ENCODE measurements at regions not wholly inside any gene's neighbourhood (a gene's known extent, or its start where the extent isn't known, plus 50 kb on each side); places are given as distances from the start of the nearest gene placed in this dataset.

DNA sequence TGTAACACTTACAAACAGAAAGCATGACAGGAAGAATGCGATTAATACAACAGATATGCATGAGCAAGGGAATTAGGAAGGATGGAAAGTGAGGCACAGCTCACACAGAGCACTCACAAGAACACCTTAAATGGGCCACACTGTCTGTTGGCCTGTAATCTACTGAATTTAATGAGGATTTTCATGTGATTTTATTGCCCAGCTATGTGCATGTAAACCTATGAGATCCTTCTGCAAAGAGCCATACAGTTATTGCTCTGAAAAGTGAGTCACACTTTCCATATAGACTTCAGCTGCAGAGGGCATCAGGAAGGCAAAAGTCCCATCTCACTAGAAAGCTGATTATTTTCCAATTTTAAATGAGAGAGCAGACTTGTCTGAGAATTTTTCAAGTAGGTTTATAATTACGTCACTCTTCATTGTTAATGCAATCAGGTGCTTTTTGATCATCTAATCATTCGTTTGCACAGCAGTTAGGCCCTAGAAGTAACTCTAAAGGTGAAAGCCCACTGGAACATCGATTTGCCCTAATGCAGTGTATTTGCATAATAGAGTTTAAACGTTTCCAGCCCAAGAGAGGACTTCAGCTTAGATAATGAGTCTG is 832.7 kb upstream of the INTU start:
- no peak for DNase-seq

DNA sequence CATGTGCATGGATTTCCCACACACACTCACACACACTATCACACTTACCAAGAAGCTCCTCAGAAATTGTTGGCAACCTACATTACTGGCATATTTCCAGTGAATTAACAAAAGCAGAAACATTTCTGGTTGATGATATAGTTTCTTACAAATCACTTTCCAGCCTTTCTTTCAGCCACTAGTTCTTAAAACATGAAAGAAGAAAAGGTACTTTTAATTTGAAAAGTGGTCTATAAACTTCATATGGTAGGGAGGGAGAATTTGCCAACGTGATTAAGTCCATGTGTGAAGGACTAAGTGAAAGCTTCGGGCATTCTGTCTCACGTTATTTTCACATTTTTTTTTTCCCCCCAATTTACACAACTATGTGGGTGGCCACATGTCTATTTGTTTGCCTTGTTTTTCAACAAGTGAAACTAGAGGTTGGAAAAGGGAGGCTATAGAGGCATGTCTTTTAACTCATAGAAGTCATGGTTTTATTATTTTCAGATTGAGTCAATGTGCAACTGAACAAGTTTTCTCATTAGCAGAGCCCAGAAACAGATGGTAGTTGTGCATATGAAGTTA is 832.1 kb upstream of the INTU start:
- DNase-seq: no peak

GRCh38 chr4:126807132-126807531 is 825.6 kb upstream of the INTU start:
- no peak for DNase-seq

DNA sequence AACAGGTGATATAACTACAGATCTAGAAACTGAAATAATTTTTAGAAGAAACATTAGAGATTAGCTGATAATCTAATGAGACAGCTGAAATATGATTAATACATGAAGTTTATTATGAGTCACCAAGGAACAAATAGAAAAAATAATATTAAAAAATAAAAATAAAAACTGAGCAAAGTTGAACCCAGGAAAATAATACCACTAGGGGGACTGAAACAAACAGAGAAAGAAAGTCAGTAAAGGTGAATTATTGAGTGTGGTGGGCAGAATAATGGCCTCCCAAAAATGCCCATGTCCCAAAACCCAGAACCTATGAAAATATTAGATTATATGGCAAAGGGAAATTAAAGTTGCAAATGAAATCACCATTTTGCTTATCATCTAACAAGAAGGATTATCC is 820.7 kb upstream of the INTU start:
- DNase-seq: no peak

DNA sequence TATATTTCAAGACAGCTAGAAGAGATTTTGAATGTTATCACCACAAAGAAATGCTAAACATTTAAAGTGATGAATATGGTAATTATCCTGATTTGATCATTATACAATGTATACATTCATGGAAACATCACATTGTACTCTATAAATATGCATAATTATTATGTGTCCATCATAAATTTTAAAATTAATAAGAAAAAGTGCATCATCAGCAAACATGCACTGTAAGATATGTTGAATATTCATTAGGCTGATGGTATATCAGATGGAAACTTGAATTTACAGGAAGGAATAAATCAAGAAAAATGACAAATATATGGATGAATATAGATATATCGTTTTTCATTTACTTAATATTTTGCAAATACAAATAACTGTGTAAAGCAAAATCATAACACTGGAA is 812.1 kb upstream of the INTU start:
- no peak for DNase-seq

GRCh38 chr4:126821152-126821551 is 811.6 kb upstream of the INTU start:
- no peak for DNase-seq

GRCh38 chr4:126825083-126825482 is 807.7 kb upstream of the INTU start:
- DNase-seq: no peak

GRCh38 chr4:126827669-126828068 is 805.1 kb upstream of the INTU start:
- DNase-seq: no peak

DNA sequence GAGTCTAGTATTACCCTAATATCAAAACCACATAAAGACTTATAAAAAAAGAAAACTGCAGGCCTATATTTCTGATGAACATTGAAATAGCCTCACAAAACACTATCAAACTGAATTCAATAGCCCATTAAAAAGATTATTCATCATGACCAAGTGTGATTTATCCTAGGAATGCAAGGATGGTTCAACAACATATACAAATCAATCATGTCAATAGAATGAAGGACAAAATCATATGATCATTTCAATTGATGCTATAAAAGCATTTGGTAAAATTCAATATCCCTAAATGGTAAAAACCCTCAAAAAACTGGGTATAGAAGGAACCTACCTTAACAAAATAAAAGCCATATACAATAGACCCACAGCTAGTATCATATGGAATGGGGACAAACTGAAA is 797.9 kb upstream of the INTU start:
- DNase-seq: no peak

DNA sequence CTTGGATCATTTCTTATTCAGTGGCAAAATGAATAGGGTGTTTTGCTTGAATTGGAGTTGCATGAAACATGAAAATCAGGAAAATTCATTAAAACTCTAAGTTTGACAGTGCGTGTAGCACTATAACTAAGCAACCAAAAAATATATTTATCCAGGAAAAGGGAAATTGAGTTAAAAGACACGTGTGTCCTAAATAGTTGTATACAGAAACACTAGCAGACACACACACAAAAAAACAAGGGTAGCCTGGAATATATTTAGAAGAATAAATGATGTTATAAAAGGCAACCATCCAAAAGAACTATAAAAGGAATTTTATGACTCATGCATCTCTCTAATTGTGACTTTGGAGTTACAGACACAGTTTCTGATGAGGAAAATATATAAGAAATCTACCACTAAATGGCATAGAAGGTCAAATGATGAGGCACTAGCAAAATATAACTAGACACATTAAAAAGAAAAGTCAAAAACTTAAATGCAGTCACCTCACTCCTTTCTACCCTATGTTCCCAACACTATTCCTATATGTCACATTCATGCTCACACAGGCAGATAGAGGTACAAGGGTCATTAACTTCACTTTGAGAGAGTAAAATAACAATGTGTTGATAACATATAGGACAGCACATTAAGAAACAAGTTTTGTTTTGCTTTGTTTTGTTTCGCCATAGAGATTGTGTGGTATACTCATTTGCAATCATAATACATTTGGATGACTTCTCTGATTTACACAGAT is 793.6 kb upstream of the INTU start:
- DNase-seq: no peak

DNA sequence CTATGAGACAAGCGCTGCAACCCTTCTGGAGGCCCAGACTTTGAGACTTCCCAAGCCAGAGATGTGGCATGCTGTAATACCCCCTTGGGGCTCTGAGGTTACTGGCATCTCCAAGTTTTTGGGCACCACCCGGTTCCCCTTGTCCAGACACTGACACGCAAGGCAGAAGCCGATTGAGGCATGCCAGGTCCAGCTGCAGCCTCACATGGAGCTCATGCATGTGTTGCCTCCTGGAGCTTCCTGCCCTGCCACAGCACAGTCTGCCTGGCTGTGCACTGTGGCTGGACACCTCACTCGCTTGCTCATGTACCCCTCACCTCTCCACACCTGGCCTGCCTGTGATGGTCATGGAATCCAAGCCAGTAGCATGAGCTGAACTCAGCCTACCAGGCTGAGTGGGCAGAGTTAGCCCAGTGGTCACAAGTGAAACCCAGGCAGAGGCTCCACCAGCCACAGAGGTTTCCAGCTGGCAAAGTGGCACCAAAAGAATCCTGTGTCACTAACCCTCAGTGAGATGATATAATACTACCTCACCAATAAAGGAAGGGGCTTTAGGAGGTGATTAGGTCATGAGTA is 789.2 kb upstream of the INTU start:
- DNase-seq: no peak

DNA sequence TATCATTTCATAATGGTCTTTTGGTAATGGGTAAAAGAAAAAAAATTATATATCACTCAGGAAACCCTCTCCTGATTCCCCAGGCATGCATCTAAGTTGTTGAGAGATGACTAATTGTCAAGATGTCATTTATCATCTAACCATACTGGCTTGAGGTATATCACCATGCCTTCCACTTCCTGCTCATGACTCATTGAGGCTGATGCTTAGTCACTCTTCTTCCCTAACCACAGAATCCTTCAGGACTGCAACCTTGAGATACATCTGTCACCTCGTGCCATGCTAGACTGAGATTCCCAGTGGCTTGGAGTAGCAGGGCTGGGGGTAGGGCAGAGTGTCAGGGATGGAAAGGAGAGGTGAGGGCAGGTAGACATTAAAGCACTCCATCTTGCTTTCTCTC is 782.5 kb upstream of the INTU start:
- no peak for DNase-seq

- DNase-seq: no peak
Observed at GRCh38 chr4:126851391-126851790, 781.4 kb upstream of the INTU start.

DNA sequence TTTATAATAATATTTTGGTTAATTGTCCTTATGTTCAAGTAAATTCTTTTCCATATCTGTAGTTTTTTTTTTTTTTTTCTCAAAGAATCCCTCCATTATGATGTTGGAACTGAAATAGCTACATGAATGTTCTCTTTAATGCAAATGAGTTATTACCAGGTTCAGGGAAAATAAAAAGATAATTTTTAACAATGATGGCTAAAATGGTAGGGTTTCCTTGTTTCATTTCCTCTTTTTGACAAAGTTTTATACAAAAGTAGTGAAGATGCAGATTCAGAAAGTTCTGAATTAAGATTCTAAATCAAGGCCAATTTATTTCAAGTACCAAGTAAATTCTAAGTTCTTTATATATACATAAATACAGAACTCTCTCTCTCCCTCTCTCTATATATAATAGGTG is 779.0 kb upstream of the INTU start:
- no peak for DNase-seq

DNA sequence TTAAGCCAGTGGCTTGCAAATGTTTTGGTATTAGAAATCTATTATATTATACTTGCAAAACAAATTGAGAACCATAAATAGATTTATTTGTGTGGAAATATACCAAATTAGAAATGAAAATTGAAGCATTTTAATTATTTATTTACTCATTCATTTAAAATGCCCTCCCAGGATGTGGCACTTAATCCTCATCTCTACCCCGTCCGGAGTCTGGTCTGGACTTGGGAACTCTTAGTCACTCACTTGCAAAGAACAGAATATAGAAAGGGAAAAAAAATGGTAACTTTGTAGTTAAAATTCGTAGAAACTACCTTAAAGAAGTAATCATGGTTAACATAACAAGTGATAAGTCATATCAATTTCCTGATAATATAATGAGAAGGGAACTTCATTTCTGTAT is 775.9 kb upstream of the INTU start:
- DNase-seq: no peak

DNA sequence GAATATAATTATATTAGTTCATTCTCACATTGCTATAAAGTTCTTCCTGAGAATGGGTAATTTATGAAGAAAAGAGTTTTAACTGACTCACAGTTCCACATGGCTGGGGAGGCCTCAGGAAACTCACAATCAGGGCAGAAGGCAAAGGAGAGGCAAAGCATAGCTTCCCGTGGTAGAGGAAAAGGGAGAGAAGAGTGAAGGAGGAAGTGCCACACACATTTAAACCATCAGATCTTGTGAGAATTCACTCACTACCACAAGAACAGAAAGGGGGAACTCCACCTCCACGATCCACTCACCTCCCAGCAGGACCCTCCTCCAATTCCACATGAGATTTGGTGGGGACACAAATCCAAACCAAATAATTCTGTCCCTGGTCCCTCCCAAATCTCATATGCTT is 773.4 kb upstream of the INTU start:
- DNase-seq: no peak

- DNase-seq: no peak
Observed at GRCh38 chr4:126859872-126860271, 772.9 kb upstream of the INTU start.

GRCh38 chr4:126860308-126860707 is 772.4 kb upstream of the INTU start:
- no peak for DNase-seq

GRCh38 chr4:126869967-126870366 is 762.8 kb upstream of the INTU start:
- no peak for DNase-seq

- DNase-seq: no peak
Observed at GRCh38 chr4:126871810-126872209, 760.9 kb upstream of the INTU start.

- DNase-seq: no peak
Observed at GRCh38 chr4:126874533-126874932, 758.2 kb upstream of the INTU start.

DNA sequence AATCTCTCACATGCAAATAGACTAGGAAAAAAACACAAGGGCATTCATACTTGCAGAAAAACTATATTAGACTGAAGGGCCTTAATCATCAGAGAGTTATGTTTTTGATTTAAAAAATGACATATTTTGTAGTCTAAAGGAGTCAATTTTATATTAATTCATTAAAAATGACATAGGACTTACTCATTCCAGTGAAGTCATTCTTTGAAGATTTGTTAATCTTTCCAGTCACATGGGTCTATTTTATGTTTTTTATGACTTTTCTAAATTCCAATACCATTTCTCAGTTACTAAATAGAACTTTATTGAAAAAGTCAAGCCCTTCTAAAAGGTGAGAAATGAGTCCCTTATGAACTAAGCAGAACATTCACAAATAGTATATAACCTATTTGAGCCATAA is 743.8 kb upstream of the INTU start:
- DNase-seq: no peak

GRCh38 chr4:126890383-126890782 is 742.4 kb upstream of the INTU start:
- no peak for DNase-seq

- no peak for DNase-seq
Observed at GRCh38 chr4:126890994-126891393, 741.8 kb upstream of the INTU start.

Data from 8988T (cell line).